HG03378 (cell line): ENCODE measurements at regions not wholly inside any gene's neighbourhood (a gene's known extent, or its start where the extent isn't known, plus 50 kb on each side); places are given as distances from the start of the nearest gene placed in this dataset.

Source experiments
- ATAC-seq: cut with Tn5 transposase; IDR thresholded peaks from one replicate; pipeline ENCODE4 v1.9.1; 2021; ENCODE audit warnings: mild to moderate bottlenecking, moderate library complexity; ENCODE audit not compliant: unreplicated experiment

DNA sequence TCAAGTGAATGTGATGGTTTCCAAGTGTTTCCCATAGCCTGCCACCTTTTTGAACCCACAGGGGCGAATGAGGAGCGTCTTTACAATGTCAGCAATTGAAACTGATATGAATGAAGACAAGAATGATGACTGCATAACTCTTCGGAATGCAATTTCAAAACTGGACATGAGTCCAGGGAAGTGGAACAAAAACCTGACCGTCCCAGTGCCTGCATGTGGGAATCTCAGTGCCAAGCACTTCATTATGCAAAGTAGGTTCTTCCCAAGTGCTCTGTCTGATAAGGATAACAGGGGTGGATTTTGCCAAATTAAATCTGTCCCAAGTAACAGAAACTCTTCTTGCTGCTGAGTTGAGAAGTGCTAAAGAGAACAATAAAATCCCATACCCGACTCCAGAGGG, 243.8 kb upstream of the ADAMTS16 start:
- ATAC-seq: no peak

DNA sequence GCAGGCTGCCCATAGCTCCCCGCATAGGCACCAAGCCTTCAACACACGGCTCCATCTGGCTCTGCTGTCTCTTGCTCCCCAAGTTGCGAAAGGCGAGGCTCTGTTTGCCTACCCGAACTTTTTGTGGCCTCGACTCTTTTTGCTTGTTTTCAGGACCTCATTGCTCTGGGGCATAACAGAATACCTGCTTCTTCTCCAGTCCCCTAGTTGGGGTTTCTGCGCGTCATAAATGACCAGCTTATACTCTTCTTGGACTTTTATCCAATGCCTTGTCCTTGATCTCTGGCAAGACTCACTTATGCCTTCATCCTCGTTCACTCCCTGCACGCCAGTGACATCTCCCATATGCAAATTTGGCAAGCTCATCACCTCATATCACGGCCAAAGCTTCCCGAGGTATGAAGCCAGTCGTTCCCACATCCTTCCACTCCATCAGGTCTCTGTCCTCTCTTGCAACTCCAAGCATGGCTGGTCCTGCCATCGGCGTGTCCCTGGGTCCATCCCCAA, 238.8 kb upstream of the ADAMTS16 start:
- ATAC-seq: no peak

DNA sequence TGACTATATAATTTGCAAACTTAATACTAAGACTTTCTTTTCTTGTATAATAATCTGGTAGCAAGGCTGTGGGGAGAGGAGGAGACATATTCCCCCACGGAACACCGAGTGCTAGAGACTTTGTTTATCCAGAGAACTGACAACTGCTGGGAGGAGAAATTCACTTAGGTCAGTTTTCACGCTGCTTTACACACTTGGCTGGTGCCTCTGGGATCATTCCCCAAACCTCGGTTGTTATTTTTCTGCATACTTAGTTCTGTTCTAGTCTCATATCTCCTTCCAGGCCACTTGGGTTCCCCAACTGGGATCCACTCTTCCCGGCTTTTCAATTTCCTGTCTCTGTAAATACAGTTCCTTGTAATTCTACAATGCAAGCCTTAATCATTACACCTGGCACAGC, 238.2 kb upstream of the ADAMTS16 start:
- no peak for ATAC-seq

DNA sequence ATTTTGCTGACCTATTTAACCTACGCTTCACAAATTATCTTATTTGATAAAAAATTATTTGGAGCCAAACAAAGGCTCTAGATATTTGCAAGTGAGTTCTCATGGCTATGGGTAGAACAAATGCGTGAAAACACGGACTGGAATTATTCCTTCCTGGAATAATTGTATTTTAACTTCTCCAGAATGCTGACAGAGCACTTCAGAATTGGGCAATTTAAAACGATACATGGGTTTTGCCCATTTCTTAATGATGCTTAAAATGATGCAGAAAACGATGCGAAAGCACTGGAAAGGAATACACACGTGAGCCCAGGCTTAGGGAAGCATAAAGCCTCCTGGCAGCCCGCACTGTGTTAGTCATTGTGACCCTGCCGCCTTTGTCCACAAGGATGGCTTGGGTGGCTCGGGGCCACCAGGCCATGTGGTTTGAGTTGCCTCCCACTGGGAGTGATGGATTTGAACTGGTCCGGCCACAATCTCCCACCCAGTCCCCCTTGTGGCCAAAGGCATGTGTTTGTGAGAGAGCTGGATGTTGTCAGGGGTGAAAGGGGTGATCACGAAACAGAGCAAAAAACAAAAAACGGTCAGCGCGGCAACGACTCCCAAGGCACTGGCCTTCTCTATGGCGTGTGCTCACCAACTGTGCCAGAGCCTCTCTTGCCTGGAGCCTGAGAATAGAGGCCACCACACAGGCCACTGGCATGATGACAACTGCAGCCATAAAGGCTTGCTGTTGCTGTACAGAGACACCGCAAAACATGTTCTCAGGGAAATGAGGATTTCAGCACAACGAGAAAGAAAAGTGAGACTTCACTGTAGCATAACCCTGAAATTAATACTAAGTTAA, 234.2 kb upstream of the ADAMTS16 start:
- no peak for ATAC-seq

DNA sequence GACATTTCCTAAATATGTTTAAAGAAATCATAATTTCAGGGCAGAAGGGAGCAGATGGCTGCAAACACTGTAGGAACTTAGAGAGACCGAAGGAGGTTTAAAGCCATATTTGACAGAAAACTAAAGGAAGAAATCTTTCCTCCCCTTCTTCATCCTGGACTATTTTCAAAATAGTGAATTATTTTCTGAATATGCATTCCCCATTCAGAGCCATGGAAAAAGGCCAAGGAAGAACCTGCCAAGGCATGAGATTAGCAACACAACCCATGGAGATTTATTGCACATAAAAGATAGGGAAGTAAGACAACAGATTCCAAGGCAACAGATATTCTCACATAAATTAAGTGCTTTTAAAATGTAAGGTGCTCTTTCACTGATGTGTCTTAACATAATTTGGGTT, 233.3 kb upstream of the ADAMTS16 start:
- no peak for ATAC-seq

DNA sequence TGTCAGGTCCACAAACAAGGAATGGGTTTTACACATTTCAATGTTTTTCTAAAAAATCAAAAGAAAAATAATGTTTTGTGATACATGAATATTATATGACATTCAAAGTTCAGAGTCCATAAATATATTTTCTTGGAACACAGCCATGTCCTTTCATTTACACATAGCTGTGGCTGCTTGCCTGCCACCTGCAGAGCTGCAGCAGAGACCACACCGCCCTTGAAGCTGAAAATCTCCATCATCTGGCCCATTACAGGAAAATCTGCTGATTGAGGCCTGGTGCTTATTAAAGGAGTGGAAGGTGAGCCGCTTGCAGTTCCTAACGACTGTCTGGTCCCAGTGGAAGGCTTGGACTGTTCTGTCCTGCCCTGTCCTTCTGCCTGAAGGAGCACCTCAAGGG, 232.6 kb upstream of the ADAMTS16 start:
- ATAC-seq: no peak

DNA sequence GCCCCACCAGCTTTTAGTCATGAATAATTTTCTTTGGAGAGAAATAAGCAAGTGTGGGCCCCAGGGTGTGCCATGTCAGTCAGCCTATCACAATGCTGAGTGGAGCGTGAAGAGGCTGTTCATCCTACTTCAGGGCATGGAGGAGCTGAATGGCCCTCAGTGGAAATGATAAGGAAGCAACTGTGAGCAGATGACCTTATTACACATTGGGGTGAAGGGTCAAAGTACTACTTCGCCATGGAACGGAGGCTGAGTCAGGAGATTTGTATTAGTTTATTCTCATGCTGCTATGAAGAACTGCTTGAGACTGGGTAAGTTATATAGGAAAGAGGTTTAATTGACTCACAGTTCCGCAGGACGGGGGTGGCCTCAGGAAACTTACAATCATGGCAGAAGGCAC, 231.0 kb upstream of the ADAMTS16 start:
- no peak for ATAC-seq

DNA sequence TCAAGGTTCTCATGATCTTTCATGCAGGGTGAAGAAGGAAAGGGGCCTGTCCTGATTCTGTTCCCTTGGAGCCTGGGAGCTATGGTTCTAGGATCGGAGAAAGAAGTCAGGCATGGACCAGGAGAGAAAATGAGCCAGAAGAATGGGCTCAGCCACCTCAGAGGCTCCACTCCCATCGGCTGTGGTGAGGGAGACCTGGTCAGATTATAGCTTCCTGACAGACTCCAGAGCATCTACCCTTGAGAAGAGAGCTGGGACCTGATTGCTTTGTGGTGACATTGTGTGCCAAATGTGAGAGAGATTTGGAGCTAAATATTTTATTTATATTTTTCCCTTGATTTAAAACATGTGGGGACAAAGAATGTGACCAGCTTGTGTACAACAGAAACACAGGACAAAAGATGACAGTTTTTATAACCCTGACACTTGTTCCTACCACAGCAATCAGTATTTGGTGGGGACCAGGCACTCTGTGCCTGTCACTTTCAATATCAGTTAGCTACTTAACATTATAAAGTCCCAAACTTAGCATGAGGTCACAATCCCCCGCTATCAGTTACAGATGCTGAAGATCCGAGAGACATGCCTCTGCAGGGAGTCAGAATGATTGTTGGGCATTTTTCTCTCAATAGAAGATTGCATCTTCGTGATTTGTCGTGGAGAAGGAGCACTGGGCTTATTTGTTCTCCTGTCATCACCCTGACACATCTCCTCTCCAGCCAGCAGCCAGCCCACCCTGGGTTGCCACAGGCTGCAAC, 228.3 kb upstream of the ADAMTS16 start:
- no peak for ATAC-seq

DNA sequence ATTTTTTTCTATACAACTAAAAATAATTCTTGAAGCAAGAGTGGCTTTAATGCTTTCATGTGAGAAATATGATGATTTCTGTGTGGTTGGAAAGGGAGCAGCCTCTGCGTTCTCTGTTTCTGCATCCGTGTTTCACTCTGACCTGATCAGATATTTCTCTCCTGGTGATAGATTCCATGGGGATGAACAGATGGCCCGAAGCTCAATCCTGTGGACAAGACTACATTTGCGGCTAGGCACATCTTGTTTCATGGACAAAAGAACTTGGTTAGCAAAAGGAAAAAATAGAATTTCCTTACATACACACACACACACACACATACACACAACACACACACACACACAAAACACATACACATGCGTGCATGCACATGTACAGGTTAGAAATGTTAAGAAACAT, 218.2 kb upstream of the ADAMTS16 start:
- no peak for ATAC-seq

DNA sequence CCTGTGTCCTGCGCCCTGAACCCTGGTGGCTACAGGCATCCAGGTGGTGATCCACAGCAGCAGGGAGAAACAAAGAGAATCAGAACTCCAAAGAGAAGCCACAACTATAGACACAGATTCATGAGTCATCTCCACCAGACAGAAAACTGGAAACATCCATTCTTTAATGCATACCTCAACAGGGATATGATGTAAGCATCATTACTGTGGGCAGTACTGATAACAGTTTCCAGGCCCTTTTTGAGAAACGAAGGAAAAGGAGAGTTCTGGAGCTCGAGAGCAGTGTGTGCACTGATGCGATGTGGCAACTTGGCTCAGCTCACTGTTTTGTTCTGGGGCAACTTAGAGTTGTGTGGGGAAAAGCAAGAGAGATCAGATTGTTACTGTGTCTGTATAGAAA, 215.6 kb upstream of the ADAMTS16 start:
- ATAC-seq: no peak

DNA sequence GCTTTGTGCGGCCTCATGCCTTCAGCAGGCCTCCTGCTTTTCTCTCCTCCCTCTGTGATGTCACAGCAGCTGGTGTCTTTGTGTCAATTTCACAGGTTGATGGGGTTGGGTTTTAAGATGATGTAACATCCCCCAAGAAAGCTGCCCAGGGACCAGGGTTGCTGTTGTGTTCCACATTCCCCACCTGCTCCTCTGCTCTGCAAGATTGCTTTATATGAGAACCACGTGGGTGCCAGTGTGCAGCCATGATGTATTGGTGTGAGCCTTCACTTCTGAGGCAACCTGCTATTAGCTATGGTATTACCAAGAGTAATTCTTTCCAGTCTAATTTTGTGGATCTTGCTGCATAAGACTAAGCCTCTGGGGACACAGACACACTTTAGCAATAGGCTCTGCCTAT, 213.0 kb upstream of the ADAMTS16 start:
- ATAC-seq: no peak

DNA sequence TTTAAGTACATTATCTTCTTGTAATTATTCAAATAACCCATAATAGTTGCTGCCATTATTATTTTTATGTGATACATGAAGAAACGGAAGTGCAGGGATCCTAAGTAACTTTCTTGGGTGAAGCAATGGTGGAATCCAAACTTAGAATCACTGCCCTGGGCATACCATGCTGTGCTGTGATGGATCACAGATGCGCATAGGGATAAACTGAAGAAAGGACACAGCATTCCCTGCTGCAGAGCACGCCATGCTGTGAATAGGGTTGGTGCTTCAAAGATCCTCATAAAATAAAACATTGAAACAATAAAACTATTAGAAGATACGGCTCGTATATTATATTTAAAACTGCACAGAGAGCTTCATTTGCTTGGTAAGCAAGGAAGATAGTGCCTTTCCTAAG, 211.7 kb upstream of the ADAMTS16 start:
- ATAC-seq: no peak

DNA sequence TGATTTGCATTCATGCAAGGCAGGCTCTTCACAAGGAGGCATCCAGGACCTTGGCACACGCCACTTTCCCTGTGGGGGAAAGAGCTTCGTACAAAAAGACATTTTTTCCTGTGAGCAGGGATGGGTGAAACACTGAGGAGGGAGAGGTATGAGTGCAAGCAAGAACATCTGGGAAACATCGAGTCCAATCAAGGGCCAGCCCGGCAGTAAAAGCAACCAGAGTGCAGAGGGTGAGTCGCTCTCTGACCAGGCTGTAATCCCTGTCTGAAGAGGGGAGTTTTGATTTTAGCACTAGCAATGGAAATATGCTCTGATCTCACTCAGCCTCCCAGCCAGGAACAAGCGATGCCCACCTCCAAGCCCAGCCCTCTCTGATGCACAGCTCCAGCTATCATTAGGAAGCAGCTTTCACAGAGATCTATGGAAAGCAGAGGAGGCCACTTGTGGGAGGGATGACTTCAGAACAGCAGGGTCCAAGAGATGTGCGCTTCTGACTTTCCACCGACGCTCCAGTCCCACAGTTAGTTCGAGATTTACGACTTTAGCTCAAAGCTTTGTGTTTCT, 211.0 kb upstream of the ADAMTS16 start:
- no peak for ATAC-seq

DNA sequence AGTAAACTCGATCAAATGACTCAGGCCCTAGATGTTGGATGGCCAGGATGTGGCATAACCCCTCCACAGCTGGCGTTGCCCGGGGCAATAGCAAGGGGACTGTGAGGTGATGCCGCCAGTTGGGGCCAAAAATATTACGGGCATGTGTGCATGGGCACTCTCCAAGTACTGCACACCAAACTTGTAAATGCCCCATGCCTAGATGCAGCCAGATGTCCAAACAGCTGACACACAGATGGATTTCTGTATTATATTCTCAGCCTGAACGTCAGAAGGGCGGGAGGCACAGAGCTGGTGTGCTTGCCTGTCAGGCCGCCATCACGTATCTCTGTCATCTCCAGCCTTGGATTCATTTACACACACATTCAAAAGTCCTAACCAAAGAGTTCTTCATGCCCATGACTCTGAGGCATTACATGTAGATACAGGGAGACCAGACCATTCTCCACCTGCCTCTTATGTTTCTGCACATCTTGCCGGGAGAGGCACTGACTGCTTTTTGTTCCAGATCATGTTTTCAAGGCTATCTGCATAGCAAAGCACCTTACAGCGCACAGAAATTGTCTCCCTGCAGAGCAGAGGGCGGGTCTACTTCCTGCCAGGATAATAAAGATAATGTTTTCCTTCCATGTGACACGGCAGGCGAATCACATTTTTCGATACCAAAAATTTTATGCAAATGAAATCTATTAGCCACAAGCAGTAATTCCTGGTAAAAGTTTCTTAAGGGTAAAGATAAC, 200.9 kb upstream of the ADAMTS16 start:
- ATAC-seq: no peak

DNA sequence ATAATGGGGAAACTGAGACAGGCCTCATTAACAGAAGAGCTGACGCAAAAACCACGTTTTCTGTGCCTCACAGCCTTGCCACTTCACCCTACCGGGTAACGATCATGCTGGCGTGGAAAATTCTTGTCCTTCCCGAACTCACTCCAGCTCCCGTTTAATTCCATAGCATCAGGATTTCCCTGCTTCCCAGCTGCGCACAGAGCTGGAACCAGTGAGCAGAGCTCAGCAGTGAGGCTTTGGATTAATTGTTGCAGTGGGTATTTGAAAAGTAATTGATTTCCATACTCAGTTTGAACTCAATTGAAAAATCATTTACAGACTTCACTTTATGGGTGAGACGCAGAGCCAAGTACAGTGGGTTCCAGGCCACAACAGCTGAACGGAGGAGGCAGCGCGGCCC, 199.0 kb upstream of the ADAMTS16 start:
- ATAC-seq: no peak

DNA sequence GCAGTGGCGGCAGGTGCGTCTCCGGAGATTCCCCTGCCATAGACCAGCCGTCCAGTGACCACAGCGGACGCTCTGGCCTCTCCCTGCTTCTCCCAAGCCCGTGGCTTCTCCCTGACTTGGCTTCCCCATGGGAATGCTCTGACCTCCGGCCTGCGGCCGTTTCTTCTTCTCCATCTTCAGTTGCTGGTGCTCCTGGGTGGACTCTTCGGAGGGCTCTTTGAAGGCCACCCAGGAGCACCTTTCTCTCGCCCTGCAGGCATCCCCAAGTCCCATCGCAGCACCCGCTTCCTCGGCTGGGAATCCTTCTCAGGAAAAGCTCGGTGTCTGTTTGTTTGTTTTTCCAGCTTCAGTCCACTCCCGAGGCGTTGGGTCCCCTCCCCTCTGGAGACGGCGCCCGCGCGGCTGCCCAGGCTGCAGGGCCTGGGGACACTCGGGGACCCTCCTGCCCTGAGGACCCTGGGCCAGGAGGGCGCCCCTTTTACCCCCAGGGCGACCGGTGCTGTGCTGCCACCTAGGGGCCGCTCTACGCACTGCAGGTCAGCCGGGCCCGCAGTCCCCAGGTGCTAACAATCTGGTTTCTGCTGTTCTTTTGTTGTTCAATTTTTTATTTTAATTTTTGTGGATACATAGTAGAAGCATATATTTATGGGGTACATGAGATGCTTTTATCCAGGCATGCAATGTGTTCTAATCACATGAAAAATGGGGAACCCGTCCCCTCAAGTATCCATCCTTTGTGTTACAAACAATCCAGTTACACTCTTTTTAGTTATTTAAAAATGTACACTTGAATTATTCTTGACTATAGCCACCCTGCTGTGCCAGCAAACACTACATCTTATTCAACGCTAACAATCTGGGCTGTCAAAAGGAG, 197.9 kb upstream of the ADAMTS16 start:
- no peak for ATAC-seq

DNA sequence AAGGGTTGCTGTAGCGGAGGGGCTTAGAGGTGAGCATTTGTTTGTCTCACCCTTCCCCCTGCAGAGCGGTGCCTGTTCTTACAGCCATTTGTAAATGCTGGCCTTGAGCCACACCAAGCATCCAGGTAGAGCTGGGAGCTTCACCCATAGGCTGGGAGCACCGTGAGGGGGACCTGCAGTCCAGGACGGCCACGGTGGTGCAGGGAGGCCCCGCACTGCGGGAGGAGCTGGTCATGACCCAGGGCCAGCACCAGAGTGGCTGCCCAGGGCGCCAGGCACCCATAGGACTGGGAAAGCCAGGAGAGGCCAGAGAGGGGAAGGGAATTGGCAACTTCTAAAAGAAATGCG, 197.3 kb upstream of the ADAMTS16 start:
- ATAC-seq: no peak

DNA sequence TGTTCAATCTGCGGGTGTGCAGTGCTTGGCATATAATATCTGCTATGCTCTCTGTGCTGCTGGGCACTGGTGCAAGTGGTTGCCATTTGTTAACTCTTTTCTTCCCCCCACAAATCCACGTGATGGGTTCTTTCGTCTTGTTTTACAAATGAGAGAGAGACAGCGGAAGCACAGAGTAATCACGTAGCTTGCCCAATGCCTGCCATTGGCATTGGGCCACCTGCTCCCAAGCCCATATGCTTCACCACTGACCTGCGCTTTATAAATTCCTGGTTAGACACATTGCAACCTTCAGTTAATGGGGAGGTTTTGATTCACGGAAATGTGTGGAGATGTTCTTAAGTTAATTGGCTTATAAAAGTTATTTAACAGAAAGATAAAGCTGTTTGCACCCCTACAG, 194.8 kb upstream of the ADAMTS16 start:
- no peak for ATAC-seq

DNA sequence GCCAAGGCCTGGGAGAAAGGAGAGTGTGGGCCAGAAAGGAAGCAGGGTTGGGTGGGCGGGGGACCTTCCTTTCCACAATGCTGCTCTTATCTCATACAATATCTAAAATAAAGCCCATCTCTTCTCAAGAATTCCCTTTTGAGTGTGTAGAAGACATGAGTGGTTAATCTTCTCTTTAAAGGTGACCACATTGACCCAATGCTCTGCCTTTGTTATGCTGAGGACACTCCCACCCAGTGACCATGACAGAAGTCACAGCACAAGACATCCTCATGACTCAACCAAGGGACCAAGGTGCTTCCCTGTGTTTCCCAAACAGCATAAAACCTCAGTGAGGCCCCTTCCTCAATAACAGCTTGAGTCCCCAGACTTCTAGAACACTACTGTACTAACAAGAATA, 193.0 kb upstream of the ADAMTS16 start:
- no peak for ATAC-seq

DNA sequence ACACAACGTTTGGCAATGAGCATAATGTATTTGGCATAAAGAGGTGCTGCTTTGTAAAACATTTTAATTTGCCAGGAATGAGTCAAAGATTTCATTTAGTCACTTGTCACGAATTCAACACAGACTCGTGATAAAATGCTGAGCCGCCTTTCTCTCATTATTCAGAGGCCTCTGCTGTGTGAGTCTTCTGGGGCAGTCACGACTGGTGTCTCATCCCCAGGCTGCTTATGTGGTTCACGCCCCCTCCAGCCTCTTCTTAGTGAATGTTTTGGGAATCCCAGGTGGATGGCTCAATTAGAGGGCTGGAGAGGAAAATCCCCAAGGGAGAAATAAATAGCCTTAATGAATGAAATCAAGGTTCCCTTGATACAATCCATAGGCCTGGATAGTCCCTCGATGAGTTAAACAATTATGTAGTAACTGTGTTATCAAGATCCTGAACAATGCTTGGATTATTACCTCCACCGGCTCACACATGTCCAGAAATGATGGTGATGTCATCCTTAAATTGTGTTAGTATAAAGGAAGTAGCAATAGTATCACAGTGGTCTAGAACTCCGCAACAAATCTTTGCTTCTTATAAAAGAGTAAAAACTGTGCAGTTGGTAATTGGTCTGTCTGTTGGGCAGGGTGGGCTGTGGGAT, 192.1 kb upstream of the ADAMTS16 start:
- no peak for ATAC-seq
